ENCODE measurements at regions not wholly inside any gene's neighbourhood (a gene's known extent, or its start where the extent isn't known, plus 50 kb on each side); places are given as distances from the start of the nearest gene placed in this dataset.

GRCh38 chr5:56499491-56499890 is 266.4 kb upstream of the ANKRD55 start:
- DNase-seq (ENCODE audit: insufficient read length, low spot score) (no peak), FAIRE-seq (no peak)
- no peak for TF ChIP-seq POLR2AphosphoS5 (IDR thresholded peaks at IDR 0.05; ENCODE audit: low read depth, low read length)
- TF ChIP-seq PAX5 (IDR thresholded peaks at IDR 0.05; ENCODE audit: insufficient read depth, low read length, severe bottlenecking), result no peak
- TF ChIP-seq POU2F2 (IDR thresholded peaks at IDR 0.05; ENCODE audit: low read depth, low read length), result no peak
- no peak for TF ChIP-seq SPI1 (IDR thresholded peaks at IDR 0.05; ENCODE audit: low read depth, low read length)
- TF ChIP-seq POLR2A (IDR thresholded peaks at IDR 0.05; ENCODE audit: low read depth, low read length), result no peak
- no peak for TF ChIP-seq TAF1 (IDR thresholded peaks at IDR 0.05; ENCODE audit: low read depth, low read length)

GRCh38 chr5:56498759-56499395 is 265.7 kb upstream of the ANKRD55 start:
- no peak for DNase-seq (ENCODE audit: insufficient read length, low spot score)
- TF ChIP-seq POLR2AphosphoS5 (IDR thresholded peaks at IDR 0.05; ENCODE audit: low read depth, low read length), result no peak
- TF ChIP-seq TAF1 (IDR thresholded peaks at IDR 0.05; ENCODE audit: low read depth, low read length), result no peak
- TF ChIP-seq POLR2A (IDR thresholded peaks at IDR 0.05; ENCODE audit: low read depth, low read length), result no peak
- no peak for TF ChIP-seq PAX5 (IDR thresholded peaks at IDR 0.05; ENCODE audit: insufficient read depth, low read length, severe bottlenecking)
- TF ChIP-seq SPI1 (IDR thresholded peaks at IDR 0.05; ENCODE audit: low read depth, low read length), result no peak
- no peak for TF ChIP-seq POU2F2 (IDR thresholded peaks at IDR 0.05; ENCODE audit: low read depth, low read length)
- no peak for FAIRE-seq

GRCh38 chr5:56496581-56497063 is 263.5 kb upstream of the ANKRD55 start:
- TF ChIP-seq TAF1 (IDR thresholded peaks at IDR 0.05; ENCODE audit: low read depth, low read length) (no peak), POU2F2 (IDR thresholded peaks at IDR 0.05; ENCODE audit: low read depth, low read length) (no peak), PAX5 (IDR thresholded peaks at IDR 0.05; ENCODE audit: insufficient read depth, low read length, severe bottlenecking) (no peak), POLR2A (IDR thresholded peaks at IDR 0.05; ENCODE audit: low read depth, low read length) (no peak), POLR2AphosphoS5 (IDR thresholded peaks at IDR 0.05; ENCODE audit: low read depth, low read length) (no peak), SPI1 (IDR thresholded peaks at IDR 0.05; ENCODE audit: low read depth, low read length) (no peak)
- FAIRE-seq (no peak), DNase-seq (ENCODE audit: insufficient read length, low spot score) (no peak)

GRCh38 chr5:56494300-56494731 is 261.2 kb upstream of the ANKRD55 start:
- TF ChIP-seq PAX5 (IDR thresholded peaks at IDR 0.05; ENCODE audit: insufficient read depth, low read length, severe bottlenecking), result no peak
- no peak for TF ChIP-seq TAF1 (IDR thresholded peaks at IDR 0.05; ENCODE audit: low read depth, low read length)
- no peak for TF ChIP-seq POU2F2 (IDR thresholded peaks at IDR 0.05; ENCODE audit: low read depth, low read length)
- no peak for TF ChIP-seq POLR2A (IDR thresholded peaks at IDR 0.05; ENCODE audit: low read depth, low read length)
- TF ChIP-seq POLR2AphosphoS5 (IDR thresholded peaks at IDR 0.05; ENCODE audit: low read depth, low read length), result no peak
- no peak for TF ChIP-seq SPI1 (IDR thresholded peaks at IDR 0.05; ENCODE audit: low read depth, low read length)
- DNase-seq (ENCODE audit: insufficient read length, low spot score), result no peak
- no peak for FAIRE-seq

- no peak for DNase-seq (ENCODE audit: insufficient read length, low spot score)
- TF ChIP-seq PAX5 (IDR thresholded peaks at IDR 0.05; ENCODE audit: insufficient read depth, low read length, severe bottlenecking) (no peak), POLR2A (IDR thresholded peaks at IDR 0.05; ENCODE audit: low read depth, low read length) (no peak), TAF1 (IDR thresholded peaks at IDR 0.05; ENCODE audit: low read depth, low read length) (no peak), POU2F2 (IDR thresholded peaks at IDR 0.05; ENCODE audit: low read depth, low read length) (no peak), SPI1 (IDR thresholded peaks at IDR 0.05; ENCODE audit: low read depth, low read length) (no peak), POLR2AphosphoS5 (IDR thresholded peaks at IDR 0.05; ENCODE audit: low read depth, low read length) (no peak)
- no peak for FAIRE-seq
Observed at GRCh38 chr5:56493766-56494165, 260.6 kb upstream of the ANKRD55 start.

- DNase-seq (ENCODE audit: insufficient read length, low spot score) (no peak), FAIRE-seq (no peak)
- TF ChIP-seq POU2F2 (IDR thresholded peaks at IDR 0.05; ENCODE audit: low read depth, low read length) (no peak), PAX5 (IDR thresholded peaks at IDR 0.05; ENCODE audit: insufficient read depth, low read length, severe bottlenecking) (no peak), POLR2AphosphoS5 (IDR thresholded peaks at IDR 0.05; ENCODE audit: low read depth, low read length) (no peak), SPI1 (IDR thresholded peaks at IDR 0.05; ENCODE audit: low read depth, low read length) (no peak), TAF1 (IDR thresholded peaks at IDR 0.05; ENCODE audit: low read depth, low read length) (no peak), POLR2A (IDR thresholded peaks at IDR 0.05; ENCODE audit: low read depth, low read length) (no peak)
Observed at GRCh38 chr5:56493308-56493707, 260.2 kb upstream of the ANKRD55 start.

GRCh38 chr5:56492812-56493211 is 259.7 kb upstream of the ANKRD55 start:
- no peak for DNase-seq (ENCODE audit: insufficient read length, low spot score)

GRCh38 chr5:56490971-56491468 is 257.9 kb upstream of the ANKRD55 start:
- FAIRE-seq (no peak), DNase-seq (ENCODE audit: insufficient read length, low spot score) (no peak)
- no peak for TF ChIP-seq TAF1 (IDR thresholded peaks at IDR 0.05; ENCODE audit: low read depth, low read length)
- no peak for TF ChIP-seq SPI1 (IDR thresholded peaks at IDR 0.05; ENCODE audit: low read depth, low read length)
- no peak for TF ChIP-seq POLR2AphosphoS5 (IDR thresholded peaks at IDR 0.05; ENCODE audit: low read depth, low read length)
- TF ChIP-seq POLR2A (IDR thresholded peaks at IDR 0.05; ENCODE audit: low read depth, low read length), result no peak
- no peak for TF ChIP-seq PAX5 (IDR thresholded peaks at IDR 0.05; ENCODE audit: insufficient read depth, low read length, severe bottlenecking)
- no peak for TF ChIP-seq POU2F2 (IDR thresholded peaks at IDR 0.05; ENCODE audit: low read depth, low read length)

More at GRCh38 chr5:56492812-56493211, 259.7 kb upstream of the ANKRD55 start:
- no peak for FAIRE-seq
- TF ChIP-seq POLR2AphosphoS5 (IDR thresholded peaks at IDR 0.05; ENCODE audit: low read depth, low read length) (no peak), POU2F2 (IDR thresholded peaks at IDR 0.05; ENCODE audit: low read depth, low read length) (no peak), SPI1 (IDR thresholded peaks at IDR 0.05; ENCODE audit: low read depth, low read length) (no peak), PAX5 (IDR thresholded peaks at IDR 0.05; ENCODE audit: insufficient read depth, low read length, severe bottlenecking) (no peak), POLR2A (IDR thresholded peaks at IDR 0.05; ENCODE audit: low read depth, low read length) (no peak), TAF1 (IDR thresholded peaks at IDR 0.05; ENCODE audit: low read depth, low read length) (no peak)

GRCh38 chr5:56489272-56489671 is 256.1 kb upstream of the ANKRD55 start:
- FAIRE-seq (no peak), DNase-seq (ENCODE audit: insufficient read length, low spot score) (no peak)
- TF ChIP-seq PAX5 (IDR thresholded peaks at IDR 0.05; ENCODE audit: insufficient read depth, low read length, severe bottlenecking), result no peak

Data from GM12891 (cell line).